ENCODE measurements at regions not wholly inside any gene's neighbourhood (a gene's known extent, or its start where the extent isn't known, plus 50 kb on each side); places are given as distances from the start of the nearest gene placed in this dataset.

GRCh38 chr1:170791941-170792340 lies 128.0 kb downstream of the PRRX1 start:
- no peak for TF ChIP-seq EZH2 (IDR thresholded peaks at IDR 0.05; ENCODE audit: borderline replicate concordance, control insufficient read depth, low read depth, low read length)
- TF ChIP-seq NRF1 (conservative IDR thresholded peaks at IDR 0.05; ENCODE audit: low read depth, low read length), result no peak
- TF ChIP-seq DPF2 (IDR thresholded peaks at IDR 0.05), result no peak
- no peak for TF ChIP-seq POLR2A (IDR thresholded peaks at IDR 0.05; ENCODE audit: low read depth, low read length)
- TF ChIP-seq E2F8 (IDR thresholded peaks at IDR 0.05; ENCODE audit: low read depth, partially characterized antibody), result no peak
- no peak for TF ChIP-seq CTCF (IDR thresholded peaks at IDR 0.05 in 2 of 3, conservative IDR thresholded peaks at IDR 0.05 in 1 of 3; ENCODE audit: control insufficient read depth in 2 of 3, extremely low read depth in 1 of 3, insufficient read depth in 1 of 3, low read depth in 3 of 3, low read length in 3 of 3)
- TF ChIP-seq CREB1 (IDR thresholded peaks at IDR 0.05; ENCODE audit: low read depth), result no peak
- TF ChIP-seq USF2 (IDR thresholded peaks at IDR 0.05; ENCODE audit: borderline replicate concordance, low read depth, low read length), result no peak
- TF ChIP-seq YY1 (IDR thresholded peaks at IDR 0.05; ENCODE audit: low read depth, low read length), result no peak
- no peak for TF ChIP-seq CEBPZ (IDR thresholded peaks at IDR 0.05; ENCODE audit: low read depth, low read length)
- no peak for TF ChIP-seq ATF2 (IDR thresholded peaks at IDR 0.05; ENCODE audit: low read length)
- TF ChIP-seq USF1 (IDR thresholded peaks at IDR 0.05; ENCODE audit: borderline replicate concordance, extremely low read length, insufficient read depth, low read depth, low read length), result no peak
- no peak for TF ChIP-seq SUPT20H (IDR thresholded peaks at IDR 0.05; ENCODE audit: borderline replicate concordance, control insufficient read depth, low read depth, low read length)
- no peak for TF ChIP-seq PRDM15 (CRISPR knock-in tag; IDR thresholded peaks at IDR 0.05)
